Small intestine (tissue), 7 donors: ENCODE measurements at regions not wholly inside any gene's neighbourhood (a gene's known extent, or its start where the extent isn't known, plus 50 kb on each side); places are given as distances from the start of the nearest gene placed in this dataset.

Experiments used
- DNase-seq, 2 donors: peaks; one replicate each; pipeline versions ENCODE4 v3.0.0 to v3.0.0-alpha.2; 2013
- FAIRE-seq: peaks from 2 replicates; lab custom pipeline; 2012; peaks lifted over from hg19 to GRCh38; lab: Jason Lieb, UNC
- H3K27ac ChIP-seq, 3 donors: one replicate each; pipeline ENCODE4 v1.5.1; 2013; ENCODE audit warnings: low read length in 2 of 3, mild to moderate bottlenecking in 2 of 3, control low read depth in 1 of 3, inconsistent platforms in 1 of 3, low read depth in 1 of 3, moderate library complexity in 1 of 3
- H3K27me3 ChIP-seq, 3 donors: one replicate each; pipeline ENCODE4 v1.6.1; 2013; ENCODE audit warnings: low read length in 3 of 3, inconsistent platforms in 1 of 3; ENCODE audit not compliant: control insufficient read depth in 3 of 3, insufficient read depth in 3 of 3
- H3K36me3 ChIP-seq, 3 donors: one replicate each; pipeline ENCODE4 v1.6.1; 2013; ENCODE audit warnings: low read length in 3 of 3, inconsistent platforms in 1 of 3, low read depth in 1 of 3, mild to moderate bottlenecking in 1 of 3, moderate library complexity in 1 of 3; ENCODE audit not compliant: control insufficient read depth in 3 of 3, insufficient read depth in 2 of 3
- H3K4me1 ChIP-seq, 3 donors: one replicate each; pipeline ENCODE4 v1.6.1; 2013; ENCODE audit warnings: low read length in 2 of 3, inconsistent platforms in 1 of 3, low read depth in 1 of 3, mild to moderate bottlenecking in 1 of 3, moderate library complexity in 1 of 3; ENCODE audit not compliant: control insufficient read depth in 3 of 3, insufficient read depth in 2 of 3
- H3K4me3 ChIP-seq, 3 donors: one replicate each; pipeline ENCODE4 v1.5.1; 2013; ENCODE audit warnings: low read length in 3 of 3, control low read depth in 1 of 3, inconsistent platforms in 1 of 3, low read depth in 1 of 3, mild to moderate bottlenecking in 1 of 3, moderate library complexity in 1 of 3
- H3K9me3 ChIP-seq, 2 donors: one replicate each; pipeline ENCODE4 v1.6.1; 2013; ENCODE audit warnings: low read depth in 1 of 2, low read length in 1 of 2; ENCODE audit not compliant: control insufficient read depth in 2 of 2, insufficient read depth in 1 of 2
- whole genome bisulfite sequencing, 3 donors: extraction: QIAGEN DNeasy Blood & Tissue Kit; methylation state at CpG; one replicate each; pipeline ENCODE4 v1.1.7; 2013; 5-methylcytosine and 5-hydroxymethylcytosine counted together
- donor health status: healthy with polysubstance abuse.
- donor health status: control.
- donor health status: control.
- donor health status: Bipolar disorder and iron deficiency.
- donor health status: healthy.

DNA sequence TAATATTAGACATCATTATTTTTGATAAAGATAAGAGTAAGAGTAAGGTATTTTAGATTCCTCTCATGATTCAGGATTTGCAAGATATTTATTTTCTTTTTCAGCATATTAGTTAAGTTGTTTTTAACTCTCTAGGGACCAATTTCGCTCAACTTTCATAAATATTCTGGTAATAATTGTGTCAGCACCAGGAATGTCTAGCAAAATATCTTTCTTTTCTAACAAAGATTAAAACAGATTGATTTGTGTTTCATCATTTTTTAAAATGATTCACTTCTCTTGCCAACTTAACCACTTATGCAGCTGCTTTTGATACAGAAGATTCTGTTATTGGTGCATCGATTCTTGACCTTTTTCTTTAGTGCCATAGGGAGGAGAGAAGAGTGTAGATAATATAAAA is 172.8 kb upstream of the PTGFR start:
- no peaks in the 10 kb centered on the region for H3K4me1 ChIP-seq
- H3K9me3 ChIP-seq: no peaks in the 10 kb centered on the region
- DNase-seq: no peak
- no peaks in the 10 kb centered on the region for H3K27me3 ChIP-seq
- 50 to 66% (median 59%) methylated on average over 2 of the region's 2 CpGs for WGBS, 3 donors
- H3K27ac ChIP-seq: no peak overlapping the region
- H3K36me3 ChIP-seq: no peaks in the 10 kb centered on the region
- no peak overlapping the region for H3K4me3 ChIP-seq
- no peak for FAIRE-seq

- WGBS, 3 donors: 54 to 74% (median 69%) methylated on average over 2 of the region's 2 CpGs
- no peak for FAIRE-seq
- Histone ChIP-seq H3K9me3 (no peaks in the 10 kb centered on the region), H3K4me1 (no peaks in the 10 kb centered on the region), H3K27ac (no peak overlapping the region), H3K4me3 (no peak overlapping the region), H3K27me3 (no peaks in the 10 kb centered on the region), H3K36me3 (no peaks in the 10 kb centered on the region)
- no peak for DNase-seq
These were observed 171.2 kb upstream of the PTGFR start for GRCh38 chr1:78319603-78320002.

DNA sequence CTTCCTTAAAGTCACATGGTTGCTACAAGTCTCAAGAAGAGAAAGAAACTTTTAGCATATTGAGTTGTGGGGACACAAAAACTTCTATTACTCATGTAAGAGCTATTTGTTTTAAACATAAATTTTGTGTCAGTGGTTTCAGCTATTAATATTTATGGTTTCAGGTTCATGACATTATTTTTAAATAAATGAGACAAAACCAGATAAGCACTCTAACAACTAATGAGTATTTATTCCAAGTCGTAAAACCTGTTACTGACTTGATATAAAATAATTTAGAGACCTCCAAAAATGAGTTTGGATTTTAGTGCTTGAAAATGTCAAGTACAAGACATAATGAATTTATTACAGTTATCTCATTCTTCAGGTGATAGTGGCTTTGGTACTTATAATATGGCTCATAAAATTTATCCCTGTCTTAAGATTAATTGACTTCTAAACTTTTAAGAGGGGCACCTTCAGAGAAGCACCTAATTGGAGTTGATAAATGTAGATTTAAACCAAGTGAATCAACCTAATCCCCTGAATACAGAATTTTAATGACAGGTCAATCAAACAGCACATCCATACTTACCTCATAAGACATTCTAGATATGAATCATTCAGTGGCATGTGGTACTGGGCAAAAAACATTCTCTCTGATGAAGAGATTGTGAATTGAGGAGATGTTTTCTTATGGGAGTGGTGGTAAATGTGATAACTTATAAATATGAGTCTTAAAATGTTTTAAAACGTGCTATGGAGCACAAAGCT is 167.7 kb upstream of the PTGFR start:
- no peak overlapping the region for H3K4me3 ChIP-seq
- no peaks in the 10 kb centered on the region for H3K4me1 ChIP-seq
- no peak overlapping the region for H3K27ac ChIP-seq
- H3K27me3 ChIP-seq: no peaks in the 10 kb centered on the region
- no peaks in the 10 kb centered on the region for H3K9me3 ChIP-seq
- FAIRE-seq (no peak), DNase-seq (no peak)
- 26 to 47% (median 39%) methylated on average over 2 of the region's 2 CpGs for whole genome bisulfite sequencing, 3 donors
- no peaks in the 10 kb centered on the region for H3K36me3 ChIP-seq

- Histone ChIP-seq H3K4me3 (no peak overlapping the region), H3K4me1 (no peaks in the 10 kb centered on the region), H3K27ac (no peak overlapping the region), H3K9me3 (no peaks in the 10 kb centered on the region), H3K27me3 (no peaks in the 10 kb centered on the region), H3K36me3 (no peaks in the 10 kb centered on the region)
- DNase-seq: no peak
- FAIRE-seq: no peak
- WGBS, 3 donors: 62 to 72% (median 66%) methylated on average over 3 of the region's 3 CpGs
These were observed 165.5 kb upstream of the PTGFR start for GRCh38 chr1:78325293-78325692.

DNA sequence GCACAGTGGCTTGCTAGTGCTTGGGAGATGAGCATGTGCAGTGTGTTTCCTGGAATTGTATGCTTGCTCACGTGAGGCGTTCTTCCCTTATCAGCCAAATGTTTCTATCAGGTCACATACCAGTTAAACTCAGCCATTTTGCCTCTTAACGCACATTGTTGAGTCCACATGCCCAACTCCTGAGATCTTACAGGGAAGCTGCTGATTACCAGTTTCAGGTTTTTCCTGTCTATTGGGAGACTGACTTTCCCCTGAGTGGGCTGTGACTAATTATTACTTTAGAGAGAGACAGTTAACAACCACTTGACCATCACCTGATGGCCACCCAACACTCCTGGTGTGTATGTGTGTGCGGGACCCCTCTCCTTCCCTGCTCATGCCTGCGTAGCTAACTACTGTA is 161.3 kb upstream of the PTGFR start:
- Histone ChIP-seq H3K27ac (no peak overlapping the region), H3K36me3 (no peaks in the 10 kb centered on the region), H3K4me1 (no peaks in the 10 kb centered on the region), H3K27me3 (no peaks in the 10 kb centered on the region), H3K9me3 (no peaks in the 10 kb centered on the region), H3K4me3 (no peak overlapping the region)
- DNase-seq (no peak), FAIRE-seq (no peak)
- WGBS, 3 donors: 65 to 76% (median 74%) methylated on average over 5 of the region's 5 CpGs

DNA sequence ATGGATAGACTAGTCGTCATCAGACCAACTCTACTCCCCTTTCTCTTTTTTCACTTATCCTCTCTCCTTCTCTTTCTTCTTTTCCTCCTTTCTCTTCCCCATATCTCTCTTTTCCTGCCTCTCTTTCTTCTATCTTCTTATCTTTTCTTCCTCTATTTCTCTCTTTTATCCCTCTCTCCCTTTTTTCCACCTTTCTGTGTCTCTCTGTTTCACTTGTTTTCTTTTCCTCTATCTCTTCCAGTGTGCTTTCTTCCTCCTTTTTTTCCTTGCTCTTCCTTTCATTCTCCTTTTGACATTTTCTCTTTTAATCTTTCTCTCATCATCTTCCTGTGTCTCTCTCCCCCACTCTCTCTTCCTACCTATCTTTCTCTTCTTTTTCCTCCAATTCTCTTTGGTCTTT is 159.0 kb upstream of the PTGFR start:
- Histone ChIP-seq H3K4me1 (no peaks in the 10 kb centered on the region), H3K4me3 (no peak overlapping the region), H3K27ac (no peak overlapping the region), H3K9me3 (no peaks in the 10 kb centered on the region), H3K27me3 (no peaks in the 10 kb centered on the region), H3K36me3 (no peaks in the 10 kb centered on the region)
- WGBS, 3 donors: 65 to 78% (median 69%) methylated on average over 1 of the region's 1 CpG
- no peak for FAIRE-seq
- DNase-seq: no peak

DNA sequence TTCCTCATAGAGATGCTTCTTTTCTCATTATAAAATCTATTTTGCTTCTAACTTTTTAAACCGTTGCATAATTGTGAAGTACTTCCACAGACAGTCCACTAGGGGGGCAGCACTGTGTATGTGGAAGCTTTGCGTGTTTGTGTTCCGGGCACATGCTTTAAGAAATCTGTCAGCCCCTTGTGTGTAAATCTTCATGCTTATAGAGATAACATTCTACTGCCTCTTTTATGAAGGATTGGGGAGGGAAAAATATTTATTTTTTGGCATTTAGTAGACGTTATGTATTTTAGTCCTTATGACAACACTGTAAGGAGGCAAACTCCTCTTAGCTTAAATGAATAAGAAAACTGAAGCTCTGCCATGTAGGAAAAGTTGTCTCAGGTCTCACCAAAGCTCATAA is 157.3 kb upstream of the PTGFR start:
- DNase-seq (peak; percentile 2 to 5), FAIRE-seq (no peak)
- H3K4me1 ChIP-seq: no peaks in the 10 kb centered on the region
- H3K4me3 ChIP-seq: no peak overlapping the region
- H3K36me3 ChIP-seq: no peaks in the 10 kb centered on the region
- no peaks in the 10 kb centered on the region for H3K27me3 ChIP-seq
- WGBS, 3 donors: 3 to 18% (median 7%) methylated on average over 4 of the region's 4 CpGs
- no peak overlapping the region for H3K27ac ChIP-seq
- H3K9me3 ChIP-seq: no peaks in the 10 kb centered on the region

GRCh38 chr1:78334114-78334513 is 156.7 kb upstream of the PTGFR start:
- 46 to 60% (median 52%) methylated on average over 2 of the region's 2 CpGs for WGBS, 3 donors
- H3K27me3 ChIP-seq: no peaks in the 10 kb centered on the region
- H3K36me3 ChIP-seq: no peaks in the 10 kb centered on the region
- H3K4me1 ChIP-seq: no peaks in the 10 kb centered on the region
- DNase-seq: no peak
- H3K4me3 ChIP-seq: no peak overlapping the region
- no peak overlapping the region for H3K27ac ChIP-seq
- no peaks in the 10 kb centered on the region for H3K9me3 ChIP-seq
- no peak for FAIRE-seq

- no peaks in the 10 kb centered on the region for H3K36me3 ChIP-seq
- 57 to 63% (median 62%) methylated on average over 4 of the region's 4 CpGs for WGBS, 3 donors
- DNase-seq (no peak), FAIRE-seq (no peak)
- H3K27ac ChIP-seq: no peak overlapping the region
- no peaks in the 10 kb centered on the region for H3K9me3 ChIP-seq
- H3K4me3 ChIP-seq: no peak overlapping the region
- H3K27me3 ChIP-seq: no peaks in the 10 kb centered on the region
- H3K4me1 ChIP-seq: no peaks in the 10 kb centered on the region
These were observed 155.8 kb upstream of the PTGFR start for GRCh38 chr1:78334952-78335351.
